GM18873 (cell line): ENCODE measurements at regions not wholly inside any gene's neighbourhood (a gene's known extent, or its start where the extent isn't known, plus 50 kb on each side); places are given as distances from the start of the nearest gene placed in this dataset.
"Not testable (repeated sequence)": the region's sequence is repeated elsewhere in the genome, so short reads cannot be mapped to it uniquely, and the experiment has no call there.

Experiments
- ATAC-seq: cut with Tn5 transposase; IDR thresholded peaks from one replicate; pipeline ENCODE4 v1.9.1; 2021; ENCODE audit warnings: mild to moderate bottlenecking, moderate library complexity, moderate number of reproducible peaks; ENCODE audit not compliant: unreplicated experiment, low FRiP score

DNA sequence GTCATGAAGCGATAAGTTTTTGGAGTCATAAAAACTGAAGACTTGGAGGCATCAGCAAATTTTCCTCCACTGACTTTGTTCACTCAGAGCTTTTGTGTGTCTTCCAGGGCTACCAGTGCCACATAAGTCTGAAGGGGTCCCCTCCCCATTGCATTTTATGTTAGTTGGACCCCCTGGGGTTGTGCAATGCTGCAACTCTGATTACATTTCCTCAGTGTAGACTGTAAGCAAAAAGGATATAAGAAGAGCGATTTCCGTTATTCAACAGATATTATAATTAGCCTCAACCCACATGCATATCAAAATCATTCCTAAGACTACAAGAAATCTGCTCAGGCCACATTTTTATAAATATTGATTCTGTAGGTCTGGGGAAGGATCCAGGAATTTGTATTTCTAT, 324.0 kb downstream of the TDRD3 start:
- no peak for ATAC-seq

DNA sequence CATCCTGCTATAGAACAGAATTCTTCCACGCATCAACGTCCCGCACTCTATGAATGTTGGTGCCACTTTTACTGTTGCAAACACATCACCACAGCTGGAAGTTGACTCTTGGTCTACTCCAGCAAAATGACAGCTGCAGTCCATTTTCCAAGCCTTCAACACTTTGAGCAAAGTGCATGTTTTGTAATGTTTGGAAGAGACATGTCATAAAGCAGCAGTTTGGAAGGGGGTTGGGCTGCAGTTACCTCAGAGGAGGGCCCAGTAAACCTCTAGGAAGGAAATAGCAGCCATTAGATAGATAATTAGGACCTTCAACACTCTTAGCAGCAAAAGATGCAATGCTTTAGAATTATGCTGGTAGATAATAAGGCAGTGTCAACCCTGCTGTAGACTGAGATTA, 323.6 kb downstream of the TDRD3 start:
- ATAC-seq, result no peak

DNA sequence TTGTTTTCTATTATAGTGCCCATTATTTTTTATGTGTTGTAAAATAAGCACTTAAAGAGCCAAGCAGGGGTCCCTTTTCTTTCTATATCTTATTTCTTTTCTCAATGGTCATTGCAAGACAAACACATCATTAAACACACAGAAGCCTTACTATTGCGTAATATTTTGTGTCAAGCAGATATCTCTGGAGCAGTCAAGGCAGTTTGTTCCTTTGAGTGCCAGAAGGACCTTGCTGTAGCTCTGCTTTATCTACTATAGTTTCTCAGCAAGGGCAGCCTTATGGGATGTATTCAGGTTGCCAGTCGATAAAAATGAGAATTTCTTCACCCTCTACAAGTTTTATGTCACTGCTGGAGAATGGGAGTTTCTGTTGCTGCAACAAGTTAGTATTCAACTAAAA, 319.3 kb downstream of the TDRD3 start:
- no peak for ATAC-seq

GRCh38 chr13:60707878-60708277, 310.9 kb downstream of the TDRD3 start:
- ATAC-seq, result no peak

GRCh38 chr13:60701895-60702294, 304.9 kb downstream of the TDRD3 start:
- ATAC-seq, result no peak

DNA sequence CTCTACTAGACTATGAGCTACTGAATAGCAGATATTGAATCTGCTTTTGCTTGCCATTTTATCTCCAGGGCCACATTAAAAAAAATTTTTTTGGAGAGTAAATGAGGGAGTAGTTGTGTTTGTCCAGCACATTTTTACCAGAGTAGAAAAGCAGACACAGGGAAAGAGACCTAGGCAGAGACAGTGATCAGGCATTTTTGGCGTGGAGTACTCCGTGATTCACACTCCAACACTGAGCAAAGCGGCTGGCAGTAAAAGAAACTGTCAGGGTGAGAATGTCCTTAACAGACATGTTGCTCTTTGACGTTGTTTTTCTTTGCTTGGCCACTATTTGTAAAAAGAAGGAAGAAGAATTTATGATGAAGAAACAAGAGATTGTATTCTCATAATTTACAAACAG, 304.0 kb downstream of the TDRD3 start:
- no peak for ATAC-seq

DNA sequence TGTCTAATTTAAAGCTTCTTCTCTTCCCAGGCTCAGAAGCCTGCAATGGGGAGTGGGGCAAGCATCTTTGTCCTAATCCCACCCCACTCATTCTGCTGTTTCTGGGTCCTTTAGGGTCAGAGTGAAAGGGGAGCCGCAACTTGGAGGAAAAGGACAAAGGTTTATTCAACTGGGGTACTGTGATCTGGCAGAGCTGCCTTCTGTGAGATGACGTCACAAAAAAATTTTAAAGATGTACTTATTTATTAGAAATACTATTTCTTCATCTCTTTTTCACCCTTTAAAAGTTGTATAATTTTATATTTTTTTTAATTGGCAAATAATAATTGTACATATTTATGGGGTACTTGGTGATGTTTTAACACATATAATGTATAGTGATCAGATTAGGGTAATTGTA, 302.6 kb downstream of the TDRD3 start:
- no peak for ATAC-seq

- ATAC-seq, result no peak
These were observed 299.6 kb downstream of the TDRD3 start for GRCh38 chr13:60696602-60697001.

DNA sequence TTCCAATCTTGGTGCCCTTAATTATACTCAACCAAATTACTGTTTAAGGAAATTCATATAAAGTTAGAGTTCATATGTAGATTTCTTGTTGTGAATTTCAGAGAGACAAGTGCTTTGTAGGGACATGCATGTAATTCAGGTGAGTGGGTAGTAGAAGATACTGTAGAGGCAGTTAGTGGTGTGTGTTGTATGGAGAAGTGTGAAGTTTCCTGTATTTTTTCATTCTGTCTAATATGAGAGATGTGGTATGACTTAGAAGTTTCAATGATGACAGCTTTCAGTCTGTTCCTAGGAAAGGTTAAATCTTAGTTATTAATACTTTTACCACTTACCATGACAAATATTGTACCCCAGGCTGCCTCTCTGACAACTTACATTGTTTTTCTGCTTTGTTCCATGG, 294.2 kb downstream of the TDRD3 start:
- no peak for ATAC-seq

GRCh38 chr13:60690604-60691003, 293.6 kb downstream of the TDRD3 start:
- no peak for ATAC-seq

GRCh38 chr13:60689571-60689970, 292.6 kb downstream of the TDRD3 start:
- no peak for ATAC-seq

- no peak for ATAC-seq
These were observed 292.1 kb downstream of the TDRD3 start for GRCh38 chr13:60689076-60689475.

GRCh38 chr13:60679928-60680694, 283.1 kb downstream of the TDRD3 start:
- no peak for ATAC-seq

DNA sequence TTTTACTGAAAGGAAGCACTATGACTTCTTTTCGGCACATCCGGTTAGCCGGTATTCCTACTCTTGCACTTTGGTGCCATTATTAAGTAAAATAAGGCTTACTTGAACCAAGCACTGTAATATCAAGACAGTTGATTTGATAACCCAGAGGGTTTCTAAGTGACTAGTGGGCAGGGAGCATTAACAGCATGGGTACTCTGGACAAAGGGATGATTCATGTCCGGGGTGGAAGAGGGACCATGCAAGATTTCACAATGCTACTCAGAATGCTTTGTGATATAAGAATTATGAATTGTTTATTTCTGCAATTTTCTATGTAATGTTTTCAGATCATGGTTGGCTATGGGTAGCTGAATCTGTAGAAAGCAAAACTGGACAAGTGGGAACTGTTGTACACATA, 282.1 kb downstream of the TDRD3 start:
- ATAC-seq, result no peak

GRCh38 chr13:60671386-60671785, 274.4 kb downstream of the TDRD3 start:
- ATAC-seq, result no peak

GRCh38 chr13:60663788-60664187, 266.8 kb downstream of the TDRD3 start:
- no peak for ATAC-seq

GRCh38 chr13:60662595-60662994, 265.6 kb downstream of the TDRD3 start:
- no peak for ATAC-seq

DNA sequence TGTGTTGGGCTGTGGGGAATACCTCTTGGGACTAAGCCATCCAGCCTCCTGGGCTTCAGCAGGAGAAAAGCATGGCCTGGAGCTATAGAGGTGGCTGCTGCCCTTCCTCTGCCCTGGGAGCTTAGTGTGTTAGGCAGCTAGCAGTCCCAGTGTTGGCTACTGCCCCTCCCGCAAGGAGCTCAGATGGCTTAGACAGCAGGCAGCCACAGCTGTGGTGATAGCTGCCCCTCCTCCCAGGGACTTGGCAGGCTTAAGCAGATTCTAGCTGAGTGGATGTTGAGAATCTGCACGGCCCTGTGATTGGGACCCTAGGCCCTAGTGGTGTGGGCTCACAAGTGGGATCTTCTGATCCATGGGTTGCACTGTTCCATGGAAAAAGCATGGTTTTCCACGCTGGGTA, 264.5 kb downstream of the TDRD3 start:
- no peak for ATAC-seq

- not testable (repeated sequence) for ATAC-seq
These were observed 260.6 kb downstream of the TDRD3 start for GRCh38 chr13:60657586-60657985.

- no peak for ATAC-seq
These were observed 258.2 kb downstream of the TDRD3 start for GRCh38 chr13:60655256-60655655.

DNA sequence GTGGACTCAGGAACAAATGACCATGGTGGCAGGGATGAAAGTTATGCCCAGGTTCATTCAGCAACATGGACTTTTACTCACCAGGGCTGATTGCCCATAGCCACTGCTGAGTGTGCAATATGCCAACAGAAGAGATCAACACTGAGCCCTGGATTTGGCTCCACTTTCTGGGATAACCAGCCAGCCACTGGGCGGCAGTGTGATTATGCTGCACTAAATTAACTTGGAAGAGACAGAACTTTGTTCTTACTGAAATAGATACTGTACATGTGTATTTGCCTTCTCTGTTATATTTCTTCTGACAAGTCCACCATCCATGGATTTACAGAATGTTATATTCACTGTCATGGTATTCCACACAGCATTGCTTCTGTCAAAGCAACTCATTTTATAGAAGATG, 257.4 kb downstream of the TDRD3 start:
- ATAC-seq, result no peak

DNA sequence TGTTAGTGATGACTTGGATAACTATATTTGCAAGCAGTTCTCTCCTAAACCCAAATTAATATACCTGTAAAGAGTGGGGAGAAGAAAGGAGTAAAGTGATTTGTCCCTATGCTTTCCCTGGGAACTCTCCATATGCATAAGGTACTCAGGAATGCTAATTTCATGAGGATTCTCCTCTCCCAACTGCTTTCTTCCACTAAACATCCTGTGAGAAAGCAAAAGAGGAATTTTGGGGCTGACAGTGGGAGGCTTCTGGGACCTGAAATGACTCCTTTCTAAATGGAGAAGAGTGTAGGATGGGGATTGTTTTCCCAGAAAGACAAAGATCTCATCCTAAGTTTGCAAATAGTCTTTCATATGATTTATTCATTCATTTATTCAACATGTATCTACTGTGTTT, 250.5 kb downstream of the TDRD3 start:
- no peak for ATAC-seq

DNA sequence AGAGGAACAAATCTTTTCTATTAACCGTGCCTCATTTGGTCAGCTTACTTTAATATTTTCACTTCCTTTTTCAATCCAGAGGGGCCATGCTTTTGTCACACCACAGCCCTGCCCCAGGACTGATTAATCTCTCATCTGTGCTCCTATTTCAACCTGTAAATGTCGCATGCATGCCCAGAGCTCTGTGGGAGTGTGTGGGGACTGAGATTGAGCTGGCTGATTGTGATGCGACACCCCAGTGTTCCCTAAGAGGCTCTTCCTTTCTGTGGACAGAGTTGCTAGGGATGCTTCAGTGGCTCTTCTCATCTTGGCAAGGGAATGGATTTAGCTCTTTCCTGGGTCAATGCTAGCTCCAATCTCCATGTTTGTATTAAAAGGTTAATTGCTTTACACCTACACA, 249.6 kb downstream of the TDRD3 start:
- ATAC-seq, result no peak
